Memory B cell (primary cell): ENCODE measurements at regions not wholly inside any gene's neighbourhood (a gene's known extent, or its start where the extent isn't known, plus 50 kb on each side); places are given as distances from the start of the nearest gene placed in this dataset.
A peak's percentile ranks its signal among the peaks of the same experiment; 100 is the strongest.

Source experiments
- ATAC-seq: fragments of 150-1000 bp; cut with Tn5 transposase; 2 replicates; pipeline ENCODE4 v1.10.0; 2021; ENCODE audit warnings: low read depth, mild to moderate bottlenecking, moderate library complexity
- DNase-seq, 2 donors: peaks; one replicate each; pipeline ENCODE4 v3.0.0; 2022; ENCODE audit warnings: low spot score in 2 of 2
- H3K27ac Mint-ChIP-seq: one replicate; pipeline ENCODE4 v1.8.0; 2022; ENCODE audit warnings: mild to moderate bottlenecking, moderate library complexity, mixed read lengths
- H3K27me3 Mint-ChIP-seq: one replicate; pipeline ENCODE4 v1.8.0; 2022; ENCODE audit warnings: mixed read lengths
- H3K36me3 Mint-ChIP-seq: one replicate; pipeline ENCODE4 v1.8.0; 2022; ENCODE audit warnings: mild to moderate bottlenecking, mixed read lengths
- H3K4me1 Mint-ChIP-seq: one replicate; pipeline ENCODE4 v1.8.0; 2022; ENCODE audit warnings: mixed read lengths
- H3K4me3 Mint-ChIP-seq: one replicate; pipeline ENCODE4 v1.8.0; 2022; ENCODE audit warnings: mild to moderate bottlenecking, moderate library complexity, mixed read lengths
- H3K9me3 Mint-ChIP-seq: one replicate; pipeline ENCODE4 v1.8.0; 2022; ENCODE audit warnings: mixed read lengths

DNA sequence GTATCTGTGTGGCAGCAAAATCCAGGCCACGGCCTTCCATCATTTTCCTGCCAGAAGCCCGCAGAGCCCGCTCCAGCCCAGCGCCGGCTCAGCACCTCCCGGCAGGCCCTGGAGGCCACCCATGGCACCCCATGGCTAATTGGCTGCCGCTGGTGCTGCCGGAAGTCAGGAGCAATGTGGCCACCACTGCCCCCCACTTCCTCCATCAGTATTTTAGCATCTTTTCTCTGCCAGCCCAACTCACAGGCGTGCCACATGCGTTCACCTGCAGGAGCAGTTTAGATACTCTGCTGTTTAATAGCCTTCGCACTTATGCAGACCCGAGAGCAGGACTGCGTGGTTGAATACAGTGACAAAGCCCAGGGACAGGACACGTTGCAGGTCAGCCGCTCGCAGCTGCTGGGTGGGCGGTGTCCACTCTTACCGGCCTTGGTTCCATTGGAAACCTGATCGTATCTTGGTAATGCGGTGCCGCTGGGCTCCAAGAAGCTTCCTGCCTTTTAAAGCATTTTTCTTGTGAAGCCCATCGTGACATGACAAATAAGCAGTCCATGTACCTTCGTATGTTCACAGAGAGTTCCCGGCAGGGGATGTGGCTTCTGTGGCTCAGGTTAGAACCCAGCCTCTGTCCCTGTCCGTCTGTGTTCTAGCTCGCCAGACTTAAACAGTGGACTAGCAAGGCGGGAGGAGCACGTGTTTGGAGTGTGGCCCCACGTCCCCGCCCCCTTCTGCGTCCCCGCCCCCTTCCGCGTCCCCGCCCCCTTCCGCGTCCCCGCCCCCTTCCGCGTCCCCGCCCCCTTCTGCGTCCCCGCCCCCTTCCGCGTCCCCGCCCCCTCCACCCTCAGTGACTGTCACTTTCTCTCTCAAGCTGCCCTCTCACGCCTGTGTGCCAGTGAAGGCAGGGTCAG lies 162.0 kb upstream of the SOX1 start:
- Mint-ChIP-seq H3K27ac (no peak overlapping the region), H3K27me3 (no peaks in the 10 kb centered on the region)
- DNase-seq: no peak

DNA sequence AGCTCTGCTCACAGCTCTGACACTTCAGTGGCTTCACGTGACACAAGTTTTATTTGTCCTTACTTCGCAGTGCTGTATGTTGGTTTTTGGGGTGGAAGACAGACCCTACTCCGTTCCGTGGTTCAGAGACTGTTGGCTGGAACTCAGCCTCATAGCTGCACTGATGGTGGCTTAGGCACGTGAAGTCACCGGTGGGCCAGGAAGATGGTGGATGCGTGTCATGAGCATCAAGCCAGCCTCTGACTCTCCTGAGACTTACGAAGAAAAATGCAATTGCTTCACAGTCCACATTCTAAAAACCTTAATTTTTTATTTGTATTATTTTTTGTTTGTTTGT lies 161.4 kb upstream of the SOX1 start:
- Mint-ChIP-seq H3K9me3 (peaks cover 3% of the 10 kb centered on the region), H3K27me3 (no peaks in the 10 kb centered on the region), H3K27ac (no peak overlapping the region), H3K4me3 (no peak overlapping the region), H3K4me1 (no peaks in the 10 kb centered on the region), H3K36me3 (no peaks in the 10 kb centered on the region)
- DNase-seq (no peak), ATAC-seq (no peak)

More for the DNA sequence above, 162.0 kb upstream of the SOX1 start:
- Mint-ChIP-seq H3K4me1 (no peaks in the 10 kb centered on the region), H3K9me3 (peaks cover 3% of the 10 kb centered on the region), H3K36me3 (no peaks in the 10 kb centered on the region), H3K4me3 (no peak overlapping the region)
- no peak for ATAC-seq

DNA sequence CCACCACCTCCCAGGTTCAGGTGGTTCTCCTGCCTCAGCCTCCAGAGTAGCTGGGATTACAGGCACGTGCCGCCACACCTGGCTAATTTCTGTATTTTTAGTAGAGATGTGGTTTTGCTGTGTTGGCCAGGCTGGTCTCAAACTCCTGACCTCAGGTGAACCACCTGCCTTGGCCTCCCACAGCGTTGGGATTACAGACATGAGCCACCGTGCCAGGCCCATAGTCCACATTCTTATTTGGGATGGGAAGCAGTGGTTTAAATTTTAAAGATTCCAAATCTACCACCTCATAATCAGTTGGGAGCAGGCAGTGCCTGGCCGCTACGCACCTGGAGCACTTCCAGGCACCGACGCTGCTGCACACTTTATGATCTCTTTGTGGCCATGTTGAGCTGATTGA lies 160.6 kb upstream of the SOX1 start:
- Mint-ChIP-seq H3K4me1 (no peaks in the 10 kb centered on the region), H3K9me3 (peaks cover 3% of the 10 kb centered on the region), H3K4me3 (no peak overlapping the region), H3K27ac (no peak overlapping the region), H3K27me3 (no peaks in the 10 kb centered on the region), H3K36me3 (no peaks in the 10 kb centered on the region)
- no peak for ATAC-seq
- DNase-seq: no peak

DNA sequence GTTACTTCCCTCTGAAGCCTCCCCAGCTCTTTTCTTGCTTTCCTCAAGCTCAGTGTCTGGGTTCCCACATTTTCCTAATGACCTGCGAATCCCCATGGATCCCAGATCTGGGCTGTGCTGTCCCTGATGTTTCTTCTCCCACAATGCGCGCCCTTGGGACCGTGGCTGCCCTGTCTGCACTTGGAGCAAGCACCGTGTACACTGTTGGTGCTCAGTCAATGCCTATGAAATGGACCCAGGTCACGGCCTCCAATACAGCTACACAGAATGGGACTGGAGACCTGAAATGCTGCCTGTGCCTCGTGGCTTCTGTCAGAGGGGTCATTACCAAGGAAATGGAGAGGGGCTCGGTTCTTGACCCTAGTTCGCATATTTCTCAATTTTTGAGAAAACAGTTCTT lies 160.1 kb upstream of the SOX1 start:
- H3K4me1 Mint-ChIP-seq: no peaks in the 10 kb centered on the region
- no peaks in the 10 kb centered on the region for H3K36me3 Mint-ChIP-seq
- H3K27ac Mint-ChIP-seq: no peak overlapping the region
- ATAC-seq: no peak
- no peaks in the 10 kb centered on the region for H3K27me3 Mint-ChIP-seq
- no peak overlapping the region for H3K4me3 Mint-ChIP-seq
- no peak for DNase-seq
- peaks cover 3% of the 10 kb centered on the region for H3K9me3 Mint-ChIP-seq

DNA sequence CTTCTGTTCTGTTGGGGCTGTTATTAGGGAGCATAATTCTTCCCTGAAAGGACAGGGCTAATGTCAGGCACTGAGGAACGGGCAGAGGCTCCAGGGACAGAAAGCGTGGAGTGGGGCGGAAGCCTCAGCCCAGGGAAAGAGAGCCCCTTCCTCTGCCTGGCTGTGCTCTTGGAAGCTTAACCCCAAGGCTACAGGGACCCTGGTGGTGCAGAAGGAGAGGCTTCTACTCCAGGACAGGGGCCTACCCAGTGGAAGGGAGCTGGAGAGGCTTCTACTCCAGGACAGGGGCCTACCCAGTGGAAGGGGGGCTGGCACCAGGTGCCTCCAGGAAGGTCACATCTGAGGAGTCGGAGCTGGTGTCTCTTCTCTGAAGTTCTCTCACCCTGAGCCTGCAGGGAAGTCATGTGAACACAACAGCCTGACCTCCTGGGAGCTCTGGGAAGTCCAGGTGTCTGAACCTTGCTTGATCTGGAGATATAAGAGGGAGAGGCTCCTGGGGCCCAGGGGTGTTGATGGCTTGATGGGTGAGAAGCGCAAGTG lies 159.5 kb upstream of the SOX1 start:
- H3K27me3 Mint-ChIP-seq: no peaks in the 10 kb centered on the region
- H3K36me3 Mint-ChIP-seq: no peaks in the 10 kb centered on the region
- no peak for ATAC-seq
- no peak overlapping the region for H3K27ac Mint-ChIP-seq
- no peak for DNase-seq
- H3K9me3 Mint-ChIP-seq: peaks cover 3% of the 10 kb centered on the region
- H3K4me1 Mint-ChIP-seq: no peaks in the 10 kb centered on the region
- no peak overlapping the region for H3K4me3 Mint-ChIP-seq

DNA sequence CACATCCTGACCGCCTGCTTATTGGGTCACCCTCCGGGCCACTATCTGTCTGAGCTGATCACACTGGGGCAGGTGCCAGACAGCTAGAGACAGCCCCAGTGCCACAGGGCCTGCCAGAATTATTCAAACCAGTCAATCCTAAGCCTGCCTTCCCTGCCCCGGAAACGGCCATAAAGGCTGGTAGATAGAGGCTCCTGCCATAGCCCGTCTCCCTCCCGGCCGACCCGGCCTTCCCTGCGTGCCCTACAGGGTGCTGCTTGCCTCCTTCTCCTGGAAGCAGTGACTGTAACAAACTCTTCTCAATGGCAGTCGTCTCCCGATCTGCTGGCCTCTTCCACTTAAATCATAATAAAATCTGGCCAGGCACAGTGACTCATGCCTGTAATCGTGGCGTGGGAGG lies 158.6 kb upstream of the SOX1 start:
- DNase-seq (no peak), ATAC-seq (no peak)
- Mint-ChIP-seq H3K4me3 (no peak overlapping the region), H3K4me1 (no peaks in the 10 kb centered on the region), H3K36me3 (no peaks in the 10 kb centered on the region), H3K9me3 (peaks cover 3% of the 10 kb centered on the region), H3K27me3 (no peaks in the 10 kb centered on the region), H3K27ac (no peak overlapping the region)

DNA sequence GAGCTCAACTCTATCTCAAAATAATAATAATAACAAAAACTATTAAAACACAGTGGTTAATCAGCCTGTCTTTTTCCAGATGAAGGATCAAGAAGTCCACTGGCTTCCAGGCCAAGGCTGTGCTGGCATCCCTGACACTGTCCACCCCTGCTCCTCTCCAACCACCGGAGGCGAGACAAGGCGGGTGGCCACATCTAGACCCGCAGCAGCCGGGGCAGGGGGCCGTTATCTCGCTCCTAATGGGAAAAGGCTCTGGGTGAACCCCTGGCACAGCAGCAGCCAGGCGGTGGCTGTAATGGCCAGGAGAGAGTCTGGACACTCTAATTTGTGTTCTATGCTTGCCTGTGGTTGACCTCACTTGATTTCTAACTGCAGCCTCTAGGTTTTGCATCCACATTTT lies 158.0 kb upstream of the SOX1 start:
- Mint-ChIP-seq H3K4me3 (no peak overlapping the region), H3K36me3 (no peaks in the 10 kb centered on the region), H3K9me3 (peaks cover 3% of the 10 kb centered on the region), H3K4me1 (no peaks in the 10 kb centered on the region), H3K27ac (no peak overlapping the region), H3K27me3 (no peaks in the 10 kb centered on the region)
- no peak for ATAC-seq
- DNase-seq: no peak

DNA sequence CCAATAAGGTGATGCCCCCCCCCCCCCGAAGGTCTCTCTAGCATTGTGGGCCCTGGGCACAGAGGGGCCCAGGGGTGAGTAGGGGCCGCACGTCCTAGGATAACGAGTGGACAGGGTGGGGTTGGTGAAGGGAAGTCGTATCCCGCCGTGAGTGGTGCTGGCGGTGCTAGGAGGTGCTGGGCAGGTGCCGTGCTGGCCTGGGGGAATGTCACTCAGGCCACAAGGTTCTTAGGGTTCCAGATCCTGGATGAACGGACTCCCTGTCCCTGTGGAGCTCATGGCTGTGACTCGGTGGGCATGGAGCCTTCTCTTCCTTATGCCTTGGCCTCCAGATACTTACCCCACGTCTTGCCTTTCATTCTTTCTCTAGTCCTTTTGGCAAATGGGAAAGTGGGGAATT lies 157.4 kb upstream of the SOX1 start:
- Mint-ChIP-seq H3K27ac (no peak overlapping the region), H3K4me3 (no peak overlapping the region), H3K4me1 (no peaks in the 10 kb centered on the region), H3K9me3 (peaks cover 3% of the 10 kb centered on the region), H3K36me3 (no peaks in the 10 kb centered on the region), H3K27me3 (no peaks in the 10 kb centered on the region)
- DNase-seq: no peak
- no peak for ATAC-seq

DNA sequence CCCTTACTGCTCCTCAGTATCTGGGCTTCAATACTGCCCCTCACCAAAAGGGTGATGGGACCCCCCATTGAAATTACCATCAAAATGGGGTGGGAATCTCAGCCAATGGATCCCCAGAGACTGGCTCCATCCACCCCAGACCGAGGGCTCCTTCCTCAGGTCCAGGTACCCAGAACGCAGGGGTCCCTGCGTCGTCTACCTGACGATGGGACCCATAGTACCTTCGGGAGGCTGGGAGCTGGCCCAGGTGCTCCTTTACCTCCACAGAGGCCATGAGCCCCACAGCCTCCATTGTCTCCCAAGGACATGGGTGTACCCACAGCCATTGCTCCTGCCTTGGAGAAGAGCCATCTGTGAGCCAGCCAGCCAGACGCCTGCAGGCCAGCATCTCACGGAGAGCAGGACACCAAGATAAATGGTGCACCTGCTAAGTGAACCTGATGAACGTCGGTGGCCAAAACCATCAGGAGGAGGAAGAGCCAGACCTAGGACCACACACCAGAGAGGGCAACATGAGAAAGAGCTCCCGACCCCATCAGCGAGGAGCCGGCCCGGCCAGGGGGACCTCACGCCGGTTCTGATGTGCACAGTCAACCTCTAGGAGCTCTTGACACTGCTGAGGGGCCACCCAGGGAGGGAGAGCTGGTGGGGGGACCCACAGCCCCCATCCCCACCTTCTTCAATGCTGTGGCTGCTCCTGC lies 156.8 kb upstream of the SOX1 start:
- H3K27me3 Mint-ChIP-seq: no peaks in the 10 kb centered on the region
- ATAC-seq (no peak), DNase-seq (no peak)
- no peaks in the 10 kb centered on the region for H3K4me1 Mint-ChIP-seq
- H3K36me3 Mint-ChIP-seq: no peaks in the 10 kb centered on the region
- no peak overlapping the region for H3K27ac Mint-ChIP-seq
- H3K4me3 Mint-ChIP-seq: no peak overlapping the region
- H3K9me3 Mint-ChIP-seq: peaks cover 3% of the 10 kb centered on the region

DNA sequence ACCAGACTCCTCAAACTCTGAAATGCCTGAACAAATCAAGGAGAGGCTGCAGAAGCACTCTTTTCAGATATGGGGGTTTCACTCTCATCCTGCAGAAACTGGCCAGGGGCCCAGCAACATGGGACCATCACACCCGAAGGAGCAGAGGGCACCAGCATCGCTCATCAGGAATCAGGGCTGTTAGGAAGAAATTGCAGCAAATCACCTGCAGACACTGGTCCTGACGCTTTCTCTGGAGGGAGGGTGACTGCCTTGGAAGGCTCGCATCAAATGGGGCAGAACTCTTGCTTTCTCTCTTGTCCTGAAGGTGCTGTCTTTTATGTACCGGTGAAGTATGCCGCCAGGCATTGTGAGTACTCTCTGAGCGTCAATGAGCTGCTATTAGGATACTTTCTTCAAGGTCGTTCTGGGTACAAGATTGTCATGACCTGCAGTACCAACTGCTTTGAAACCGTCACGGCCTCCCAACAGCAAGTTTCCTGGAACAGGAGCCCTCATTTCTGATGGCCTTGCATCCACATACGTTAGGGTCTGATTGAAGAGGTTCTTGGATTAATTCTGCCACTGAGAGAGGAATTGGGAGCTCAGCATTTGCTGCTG lies 155.7 kb upstream of the SOX1 start:
- no peak overlapping the region for H3K4me3 Mint-ChIP-seq
- ATAC-seq (no peak), DNase-seq (no peak)
- no peaks in the 10 kb centered on the region for H3K9me3 Mint-ChIP-seq
- H3K4me1 Mint-ChIP-seq: no peaks in the 10 kb centered on the region
- H3K27me3 Mint-ChIP-seq: no peaks in the 10 kb centered on the region
- H3K27ac Mint-ChIP-seq: no peak overlapping the region
- H3K36me3 Mint-ChIP-seq: no peaks in the 10 kb centered on the region

DNA sequence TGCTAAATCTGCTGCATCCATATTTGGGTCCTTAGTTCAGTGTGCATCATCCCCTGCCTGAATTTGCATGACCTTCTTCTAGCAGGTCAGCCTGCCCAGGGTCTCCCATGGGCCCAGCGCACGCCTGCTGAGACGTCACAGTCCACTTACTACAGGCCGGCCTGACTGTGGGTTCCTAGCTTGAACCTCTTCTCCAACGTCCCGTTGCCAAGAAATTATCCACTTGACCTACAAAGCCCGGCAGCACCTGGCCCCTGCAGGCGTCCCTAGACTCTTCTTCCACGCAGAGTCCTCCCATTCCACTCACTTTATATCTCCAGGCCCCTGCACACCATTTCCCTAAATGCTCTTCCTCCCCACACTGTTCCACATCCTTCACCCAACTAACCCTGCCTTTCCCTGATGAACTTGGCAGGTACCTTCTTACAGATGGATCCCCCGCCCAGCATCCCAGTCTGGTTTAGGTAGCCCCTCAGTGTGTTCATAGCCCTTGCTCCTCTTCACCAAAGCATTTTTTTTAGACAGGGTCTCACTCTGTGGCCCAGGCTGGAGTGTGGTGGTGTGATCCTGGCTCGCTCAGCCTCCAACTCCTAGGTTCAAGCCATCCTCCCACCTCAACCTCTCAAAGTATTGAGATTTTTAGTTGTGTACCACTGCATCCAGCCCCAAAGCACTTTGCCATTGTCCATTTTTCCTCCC lies 155.0 kb upstream of the SOX1 start:
- H3K9me3 Mint-ChIP-seq: no peaks in the 10 kb centered on the region
- ATAC-seq: no peak
- DNase-seq: peak in 1 of 2 donors; percentile 5
- H3K27me3 Mint-ChIP-seq: no peaks in the 10 kb centered on the region
- H3K27ac Mint-ChIP-seq: no peak overlapping the region
- no peak overlapping the region for H3K4me3 Mint-ChIP-seq
- no peaks in the 10 kb centered on the region for H3K4me1 Mint-ChIP-seq
- no peaks in the 10 kb centered on the region for H3K36me3 Mint-ChIP-seq

DNA sequence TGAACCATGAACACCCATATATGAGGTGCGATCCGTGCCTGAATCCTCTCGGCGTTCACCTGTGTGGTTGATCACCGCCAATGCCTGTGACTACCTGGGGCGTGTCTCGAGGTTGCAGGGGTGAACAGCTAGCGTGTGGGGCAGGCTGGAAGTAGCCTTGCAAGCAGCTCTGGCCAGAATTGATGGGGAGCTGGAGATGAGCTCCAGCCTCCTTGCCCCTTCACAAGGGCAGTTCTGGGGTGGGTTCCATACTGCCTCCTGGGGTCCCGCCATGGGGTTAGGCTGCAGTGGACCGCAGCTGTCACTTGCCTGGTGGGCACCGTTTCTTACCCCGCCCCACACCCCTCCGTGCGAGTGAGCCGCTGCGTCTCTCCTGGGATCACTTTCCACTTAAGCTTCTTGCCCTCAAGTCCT lies 154.5 kb upstream of the SOX1 start:
- Mint-ChIP-seq H3K36me3 (no peaks in the 10 kb centered on the region), H3K27me3 (no peaks in the 10 kb centered on the region)

DNA sequence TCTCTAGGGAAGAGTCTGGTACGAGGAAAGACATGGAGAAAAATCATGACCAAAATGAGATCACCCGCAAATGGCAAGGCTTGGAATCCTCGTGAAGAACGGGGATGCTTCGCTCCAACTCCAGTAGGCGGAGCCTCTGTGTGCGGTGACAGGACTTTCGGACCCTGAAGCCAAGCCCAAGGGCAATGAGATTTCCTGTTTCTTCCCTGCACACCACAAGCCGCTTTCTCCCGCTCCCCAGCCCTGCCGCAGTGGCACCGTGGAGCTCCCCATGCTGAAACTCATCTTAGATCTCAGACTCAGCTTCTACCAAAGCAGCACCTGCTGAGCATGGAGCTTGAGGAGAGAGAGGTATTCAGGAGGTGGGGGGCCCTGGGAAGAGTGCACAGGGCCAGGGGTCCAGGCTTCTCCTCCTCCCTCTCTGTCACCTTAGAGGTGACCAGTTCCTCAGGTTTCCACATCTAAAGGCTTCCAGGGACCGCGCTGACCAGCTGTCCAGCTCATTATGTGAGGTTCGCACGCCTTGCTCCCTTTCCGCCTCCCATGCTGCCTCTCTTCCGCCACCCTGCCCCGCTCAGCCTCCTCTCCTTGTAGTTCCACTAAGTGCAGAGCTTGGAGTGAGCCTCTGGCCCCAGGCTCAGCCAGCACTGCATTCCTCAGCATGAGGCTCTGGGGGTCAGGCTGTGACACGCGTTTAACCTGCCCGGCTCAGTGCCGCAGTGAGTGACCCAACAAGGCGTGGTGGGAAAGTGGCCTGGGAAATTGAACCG lies 153.8 kb upstream of the SOX1 start:
- no peak for DNase-seq
- Mint-ChIP-seq H3K4me3 (no peak overlapping the region), H3K4me1 (no peaks in the 10 kb centered on the region), H3K36me3 (no peaks in the 10 kb centered on the region), H3K27me3 (no peaks in the 10 kb centered on the region), H3K27ac (no peak overlapping the region), H3K9me3 (no peaks in the 10 kb centered on the region)
- ATAC-seq: no peak

More for the DNA sequence above, 154.5 kb upstream of the SOX1 start:
- Mint-ChIP-seq H3K4me3 (no peak overlapping the region), H3K9me3 (no peaks in the 10 kb centered on the region), H3K27ac (no peak overlapping the region), H3K4me1 (no peaks in the 10 kb centered on the region)
- DNase-seq (peak in 1 of 2 donors; percentile 3), ATAC-seq (no peak)
